GM12872 (cell line): ENCODE measurements at regions not wholly inside any gene's neighbourhood (a gene's known extent, or its start where the extent isn't known, plus 50 kb on each side); places are given as distances from the start of the nearest gene placed in this dataset.

Experiments used
- CTCF ChIP-seq: IDR thresholded peaks from 3 replicates; pipeline ENCODE4 v1.5.1; 2011; ENCODE audit warnings: low read depth, mild to moderate bottlenecking, low read length, moderate library complexity; ENCODE audit not compliant: insufficient read depth

DNA sequence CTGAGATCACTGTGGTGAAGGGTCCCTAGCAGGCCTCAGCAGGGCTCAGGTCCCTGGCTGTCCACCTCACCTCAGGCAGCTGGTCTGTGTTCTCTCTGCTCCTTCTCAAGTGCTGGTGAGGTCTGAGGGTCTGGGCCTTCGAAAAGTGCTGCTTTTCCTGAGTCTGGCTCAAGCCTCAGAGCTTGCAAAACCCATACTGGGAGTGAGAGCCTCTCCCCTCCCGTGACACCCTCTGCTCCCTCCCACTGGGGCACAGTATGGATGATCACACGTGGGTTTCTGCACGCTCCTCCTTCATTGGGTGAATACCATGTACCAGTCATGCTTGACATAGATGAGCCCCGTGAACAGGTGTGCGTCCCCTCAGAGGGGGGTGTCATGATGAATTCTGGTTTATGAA lies 73.3 kb upstream of the WASF3 start:
- no peak for TF ChIP-seq CTCF

GRCh38 chr13:26485288-26485687 lies 72.2 kb upstream of the WASF3 start:
- TF ChIP-seq CTCF, result no peak

DNA sequence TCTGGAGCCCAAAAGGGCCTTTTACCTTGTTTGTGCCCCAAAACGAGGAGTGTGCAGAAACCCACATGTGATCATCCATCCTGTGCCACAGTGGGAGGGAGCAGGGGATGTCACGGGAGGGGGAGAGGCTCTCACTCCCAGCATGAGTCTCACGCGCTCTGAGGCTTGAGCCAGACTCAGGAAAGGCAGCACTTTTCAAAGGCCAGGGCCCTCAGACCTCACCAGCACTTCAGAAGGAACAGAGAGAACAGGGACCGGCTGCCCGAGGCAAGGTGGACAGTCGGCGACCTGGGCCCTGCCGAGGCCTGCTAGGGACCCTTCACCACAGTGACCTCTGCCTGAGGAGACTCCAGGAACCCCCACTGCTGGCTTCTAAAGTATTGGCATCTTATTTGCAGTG lies 71.7 kb upstream of the WASF3 start:
- TF ChIP-seq CTCF, result no peak

GRCh38 chr13:26486550-26486949 lies 70.9 kb upstream of the WASF3 start:
- TF ChIP-seq CTCF, result no peak

DNA sequence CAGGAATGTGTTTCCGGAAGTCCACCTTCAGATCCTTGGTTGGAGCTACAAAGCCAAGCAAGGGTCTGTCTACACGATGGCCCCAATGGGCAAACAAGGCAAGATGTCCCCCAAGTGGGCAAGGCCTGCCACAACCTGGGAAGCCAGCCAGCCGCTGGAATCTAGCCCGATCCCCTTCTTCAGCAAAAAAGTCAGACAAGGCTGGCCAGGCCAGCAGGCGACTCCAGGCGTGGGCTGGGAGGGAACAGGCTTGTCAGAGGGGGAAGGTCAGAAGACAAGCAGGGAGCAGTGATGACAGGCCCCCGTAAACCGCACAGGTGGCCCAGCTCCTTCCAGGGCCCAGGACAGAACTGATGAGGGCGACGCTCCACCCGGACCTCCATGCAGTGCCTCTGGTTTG lies 69.7 kb upstream of the WASF3 start:
- no peak for TF ChIP-seq CTCF

GRCh38 chr13:26488236-26489003 lies 69.1 kb upstream of the WASF3 start:
- TF ChIP-seq CTCF, result no peak

- no peak for TF ChIP-seq CTCF
These were observed 62.8 kb upstream of the WASF3 start for GRCh38 chr13:26494571-26495195.
